ENCODE measurements at regions not wholly inside any gene's neighbourhood (a gene's known extent, or its start where the extent isn't known, plus 50 kb on each side); places are given as distances from the start of the nearest gene placed in this dataset.

DNA sequence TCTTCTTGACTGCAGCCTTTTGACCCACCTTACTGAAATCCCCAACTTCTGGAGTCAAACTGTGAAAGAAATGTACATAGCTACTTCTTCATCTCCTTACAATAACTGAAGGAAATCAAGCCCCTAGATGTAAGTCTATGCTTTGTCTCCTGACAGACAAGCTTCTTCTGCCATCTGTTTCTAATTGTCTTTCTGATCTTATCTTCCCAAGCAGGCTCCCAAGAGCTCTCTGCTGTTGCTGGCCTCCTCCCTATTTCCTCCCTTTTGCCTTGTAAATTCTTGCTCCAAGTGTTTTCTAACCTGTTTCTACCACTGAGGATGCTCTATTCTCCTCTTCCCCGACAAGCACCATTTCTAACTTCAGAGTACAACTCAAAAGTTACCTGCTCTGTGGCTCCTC is 77.4 kb upstream of the OSR1 start:
- TF ChIP-seq GATA2 (IDR thresholded peaks at IDR 0.05; ENCODE audit: low read depth, low read length): peak; percentile 49; the same call in 1 of the 2 replicates
- 0 out of 2 replicates have a peak, but pooled peaks have one; percentile 43 for TF ChIP-seq GATA3 (IDR thresholded peaks at IDR 0.05; ENCODE audit: low read depth, low read length)
